ENCODE measurements at regions not wholly inside any gene's neighbourhood (a gene's known extent, or its start where the extent isn't known, plus 50 kb on each side); places are given as distances from the start of the nearest gene placed in this dataset.

DNA sequence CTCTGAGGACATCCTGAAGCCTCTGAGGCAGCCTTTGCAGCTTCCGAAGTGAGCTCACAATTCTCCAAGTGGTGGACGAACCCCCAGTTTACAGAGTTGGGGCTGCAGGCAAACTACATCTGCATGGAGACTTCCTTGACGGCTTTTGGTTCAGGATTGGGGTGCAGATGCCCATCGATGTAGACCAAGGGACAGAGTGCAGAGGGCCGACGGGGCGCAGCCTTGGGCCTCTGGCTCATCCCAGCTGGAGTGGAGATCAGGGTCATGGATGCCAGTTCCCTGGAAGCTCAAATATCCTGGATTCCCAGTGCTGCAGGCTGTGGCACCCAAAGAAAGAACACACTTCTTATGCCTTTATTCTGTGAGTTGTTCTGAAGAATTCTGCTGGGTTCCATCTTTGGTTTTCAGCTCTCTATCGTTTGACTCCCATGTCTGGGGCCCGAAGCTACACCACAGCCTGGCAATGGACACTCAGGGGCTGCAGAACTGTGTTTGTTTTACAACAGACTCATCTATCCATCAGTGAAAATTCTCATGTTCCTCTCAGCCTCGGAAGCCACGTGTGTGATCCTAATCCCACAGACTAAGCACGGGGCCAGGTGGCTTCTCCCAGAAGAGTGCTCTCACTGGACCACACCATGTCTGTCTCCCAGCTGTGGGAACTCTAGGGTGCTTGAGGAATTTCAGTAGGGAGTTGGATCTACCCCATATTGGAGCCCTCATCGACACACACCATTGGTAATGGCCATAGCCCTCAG is 414.1 kb upstream of the MYT1L start (continued):
- TF ChIP-seq, protein P1, sequence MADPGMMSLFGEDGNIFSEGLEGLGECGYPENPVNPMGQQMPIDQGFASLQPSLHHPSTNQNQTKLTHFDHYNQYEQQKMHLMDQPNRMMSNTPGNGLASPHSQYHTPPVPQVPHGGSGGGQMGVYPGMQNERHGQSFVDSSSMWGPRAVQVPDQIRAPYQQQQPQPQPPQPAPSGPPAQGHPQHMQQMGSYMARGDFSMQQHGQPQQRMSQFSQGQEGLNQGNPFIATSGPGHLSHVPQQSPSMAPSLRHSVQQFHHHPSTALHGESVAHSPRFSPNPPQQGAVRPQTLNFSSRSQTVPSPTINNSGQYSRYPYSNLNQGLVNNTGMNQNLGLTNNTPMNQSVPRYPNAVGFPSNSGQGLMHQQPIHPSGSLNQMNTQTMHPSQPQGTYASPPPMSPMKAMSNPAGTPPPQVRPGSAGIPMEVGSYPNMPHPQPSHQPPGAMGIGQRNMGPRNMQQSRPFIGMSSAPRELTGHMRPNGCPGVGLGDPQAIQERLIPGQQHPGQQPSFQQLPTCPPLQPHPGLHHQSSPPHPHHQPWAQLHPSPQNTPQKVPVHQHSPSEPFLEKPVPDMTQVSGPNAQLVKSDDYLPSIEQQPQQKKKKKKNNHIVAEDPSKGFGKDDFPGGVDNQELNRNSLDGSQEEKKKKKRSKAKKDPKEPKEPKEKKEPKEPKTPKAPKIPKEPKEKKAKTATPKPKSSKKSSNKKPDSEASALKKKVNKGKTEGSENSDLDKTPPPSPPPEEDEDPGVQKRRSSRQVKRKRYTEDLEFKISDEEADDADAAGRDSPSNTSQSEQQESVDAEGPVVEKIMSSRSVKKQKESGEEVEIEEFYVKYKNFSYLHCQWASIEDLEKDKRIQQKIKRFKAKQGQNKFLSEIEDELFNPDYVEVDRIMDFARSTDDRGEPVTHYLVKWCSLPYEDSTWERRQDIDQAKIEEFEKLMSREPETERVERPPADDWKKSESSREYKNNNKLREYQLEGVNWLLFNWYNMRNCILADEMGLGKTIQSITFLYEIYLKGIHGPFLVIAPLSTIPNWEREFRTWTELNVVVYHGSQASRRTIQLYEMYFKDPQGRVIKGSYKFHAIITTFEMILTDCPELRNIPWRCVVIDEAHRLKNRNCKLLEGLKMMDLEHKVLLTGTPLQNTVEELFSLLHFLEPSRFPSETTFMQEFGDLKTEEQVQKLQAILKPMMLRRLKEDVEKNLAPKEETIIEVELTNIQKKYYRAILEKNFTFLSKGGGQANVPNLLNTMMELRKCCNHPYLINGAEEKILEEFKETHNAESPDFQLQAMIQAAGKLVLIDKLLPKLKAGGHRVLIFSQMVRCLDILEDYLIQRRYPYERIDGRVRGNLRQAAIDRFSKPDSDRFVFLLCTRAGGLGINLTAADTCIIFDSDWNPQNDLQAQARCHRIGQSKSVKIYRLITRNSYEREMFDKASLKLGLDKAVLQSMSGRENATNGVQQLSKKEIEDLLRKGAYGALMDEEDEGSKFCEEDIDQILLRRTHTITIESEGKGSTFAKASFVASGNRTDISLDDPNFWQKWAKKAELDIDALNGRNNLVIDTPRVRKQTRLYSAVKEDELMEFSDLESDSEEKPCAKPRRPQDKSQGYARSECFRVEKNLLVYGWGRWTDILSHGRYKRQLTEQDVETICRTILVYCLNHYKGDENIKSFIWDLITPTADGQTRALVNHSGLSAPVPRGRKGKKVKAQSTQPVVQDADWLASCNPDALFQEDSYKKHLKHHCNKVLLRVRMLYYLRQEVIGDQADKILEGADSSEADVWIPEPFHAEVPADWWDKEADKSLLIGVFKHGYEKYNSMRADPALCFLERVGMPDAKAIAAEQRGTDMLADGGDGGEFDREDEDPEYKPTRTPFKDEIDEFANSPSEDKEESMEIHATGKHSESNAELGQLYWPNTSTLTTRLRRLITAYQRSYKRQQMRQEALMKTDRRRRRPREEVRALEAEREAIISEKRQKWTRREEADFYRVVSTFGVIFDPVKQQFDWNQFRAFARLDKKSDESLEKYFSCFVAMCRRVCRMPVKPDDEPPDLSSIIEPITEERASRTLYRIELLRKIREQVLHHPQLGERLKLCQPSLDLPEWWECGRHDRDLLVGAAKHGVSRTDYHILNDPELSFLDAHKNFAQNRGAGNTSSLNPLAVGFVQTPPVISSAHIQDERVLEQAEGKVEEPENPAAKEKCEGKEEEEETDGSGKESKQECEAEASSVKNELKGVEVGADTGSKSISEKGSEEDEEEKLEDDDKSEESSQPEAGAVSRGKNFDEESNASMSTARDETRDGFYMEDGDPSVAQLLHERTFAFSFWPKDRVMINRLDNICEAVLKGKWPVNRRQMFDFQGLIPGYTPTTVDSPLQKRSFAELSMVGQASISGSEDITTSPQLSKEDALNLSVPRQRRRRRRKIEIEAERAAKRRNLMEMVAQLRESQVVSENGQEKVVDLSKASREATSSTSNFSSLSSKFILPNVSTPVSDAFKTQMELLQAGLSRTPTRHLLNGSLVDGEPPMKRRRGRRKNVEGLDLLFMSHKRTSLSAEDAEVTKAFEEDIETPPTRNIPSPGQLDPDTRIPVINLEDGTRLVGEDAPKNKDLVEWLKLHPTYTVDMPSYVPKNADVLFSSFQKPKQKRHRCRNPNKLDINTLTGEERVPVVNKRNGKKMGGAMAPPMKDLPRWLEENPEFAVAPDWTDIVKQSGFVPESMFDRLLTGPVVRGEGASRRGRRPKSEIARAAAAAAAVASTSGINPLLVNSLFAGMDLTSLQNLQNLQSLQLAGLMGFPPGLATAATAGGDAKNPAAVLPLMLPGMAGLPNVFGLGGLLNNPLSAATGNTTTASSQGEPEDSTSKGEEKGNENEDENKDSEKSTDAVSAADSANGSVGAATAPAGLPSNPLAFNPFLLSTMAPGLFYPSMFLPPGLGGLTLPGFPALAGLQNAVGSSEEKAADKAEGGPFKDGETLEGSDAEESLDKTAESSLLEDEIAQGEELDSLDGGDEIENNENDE (IDR thresholded peaks at IDR 0.05; ENCODE audit: insufficient replicate concordance, low read length), result no peak
- TF ChIP-seq EGR1 (IDR thresholded peaks at IDR 0.05; ENCODE audit: borderline replicate concordance, low read depth, low read length) (no peak), FOSL1 (IDR thresholded peaks at IDR 0.05; ENCODE audit: insufficient read depth, low read depth, low read length) (no peak), HDAC6 (IDR thresholded peaks at IDR 0.05; ENCODE audit: low read depth, low read length) (no peak), EZH2 (IDR thresholded peaks at IDR 0.05; ENCODE audit: low read depth, low read length, severe bottlenecking) (no peak), SP1 (IDR thresholded peaks at IDR 0.05; ENCODE audit: low read depth, low read length) (no peak), BACH1 (IDR thresholded peaks at IDR 0.05; ENCODE audit: low read length) (no peak), RAD21 (IDR thresholded peaks at IDR 0.05 in 1 of 2, conservative IDR thresholded peaks at IDR 0.05 in 1 of 2; ENCODE audit: low read depth in 2 of 2, low read length in 2 of 2) (no peak), KDM5A (IDR thresholded peaks at IDR 0.05; ENCODE audit: low read length) (no peak), EP300 (IDR thresholded peaks at IDR 0.05; ENCODE audit: borderline replicate concordance in 1 of 2, low read depth in 2 of 2, low read length in 2 of 2) (no peak)

Data from H1 (cell line).